ENCODE measurements at regions not wholly inside any gene's neighbourhood (a gene's known extent, or its start where the extent isn't known, plus 50 kb on each side); places are given as distances from the start of the nearest gene placed in this dataset.

DNA sequence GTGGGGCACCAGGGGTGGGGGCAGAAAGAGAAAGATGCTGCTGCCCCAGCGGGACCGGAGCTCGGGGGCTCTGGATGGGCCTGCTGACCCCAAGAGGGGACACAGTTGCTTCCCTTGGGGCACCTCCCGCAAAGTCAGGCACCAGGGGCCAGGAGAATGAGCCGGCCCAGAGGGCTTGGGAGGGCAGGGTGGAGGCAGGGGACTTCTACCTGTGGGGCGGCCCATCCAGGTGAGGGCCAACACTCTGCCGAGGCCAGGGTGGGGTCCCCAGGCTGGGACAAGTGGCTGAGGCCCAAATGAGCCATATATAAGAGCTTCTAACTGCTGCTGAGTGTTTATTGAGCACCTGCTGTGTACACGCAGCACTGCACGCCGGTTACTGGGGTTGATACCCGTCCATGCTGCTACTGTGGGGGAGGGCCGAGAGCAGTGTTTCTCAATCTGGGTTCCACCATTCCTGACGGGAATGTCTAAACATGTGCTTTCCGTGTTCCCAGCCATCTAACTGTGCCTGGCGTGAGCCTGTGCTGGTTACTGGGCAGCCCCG lies 211.7 kb upstream of the GSE1 start:
- TF ChIP-seq, protein P1, sequence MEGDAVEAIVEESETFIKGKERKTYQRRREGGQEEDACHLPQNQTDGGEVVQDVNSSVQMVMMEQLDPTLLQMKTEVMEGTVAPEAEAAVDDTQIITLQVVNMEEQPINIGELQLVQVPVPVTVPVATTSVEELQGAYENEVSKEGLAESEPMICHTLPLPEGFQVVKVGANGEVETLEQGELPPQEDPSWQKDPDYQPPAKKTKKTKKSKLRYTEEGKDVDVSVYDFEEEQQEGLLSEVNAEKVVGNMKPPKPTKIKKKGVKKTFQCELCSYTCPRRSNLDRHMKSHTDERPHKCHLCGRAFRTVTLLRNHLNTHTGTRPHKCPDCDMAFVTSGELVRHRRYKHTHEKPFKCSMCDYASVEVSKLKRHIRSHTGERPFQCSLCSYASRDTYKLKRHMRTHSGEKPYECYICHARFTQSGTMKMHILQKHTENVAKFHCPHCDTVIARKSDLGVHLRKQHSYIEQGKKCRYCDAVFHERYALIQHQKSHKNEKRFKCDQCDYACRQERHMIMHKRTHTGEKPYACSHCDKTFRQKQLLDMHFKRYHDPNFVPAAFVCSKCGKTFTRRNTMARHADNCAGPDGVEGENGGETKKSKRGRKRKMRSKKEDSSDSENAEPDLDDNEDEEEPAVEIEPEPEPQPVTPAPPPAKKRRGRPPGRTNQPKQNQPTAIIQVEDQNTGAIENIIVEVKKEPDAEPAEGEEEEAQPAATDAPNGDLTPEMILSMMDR (IDR thresholded peaks at IDR 0.05; ENCODE audit: low read depth, low read length, poor library complexity, severe bottlenecking) = no peak
- TF ChIP-seq EZH2phosphoT487 (IDR thresholded peaks at IDR 0.05; ENCODE audit: borderline replicate concordance, low read length) = no peak
- H3K27me3 ChIP-seq (ENCODE audit: control insufficient read depth, low read length) = peaks cover 8% of the 10 kb centered on the region; the same call in 1 of the 2 replicates
- no peaks in the 10 kb centered on the region for H3K79me2 ChIP-seq (ENCODE audit: control insufficient read depth, low read length)
- no peaks in the 10 kb centered on the region for H3K36me3 ChIP-seq (ENCODE audit: control insufficient read depth, low read length)
- no peak overlapping the region for H3K4me2 ChIP-seq (ENCODE audit: low read length)
- no peaks in the 10 kb centered on the region for H3F3A ChIP-seq (ENCODE audit: control insufficient read depth, insufficient read depth)
- no peaks in the 10 kb centered on the region for H3K9me3 ChIP-seq (ENCODE audit: control insufficient read depth, insufficient read depth, low read length)
- no peaks in the 10 kb centered on the region for H4K20me1 ChIP-seq (ENCODE audit: control insufficient read depth, insufficient read depth, low read depth, low read length)
- H3K9me2 ChIP-seq (replicated peaks; ENCODE audit: control insufficient read depth, low read length) = no peaks in the 10 kb centered on the region
- H3K27ac ChIP-seq (ENCODE audit: low read depth, low read length) = no peak overlapping the region
- no peak overlapping the region for H3K4me3 ChIP-seq (ENCODE audit: low read length)
- peaks cover 4% of the 10 kb centered on the region; the same call in 1 of the 2 replicates for H3K4me1 ChIP-seq (ENCODE audit: control insufficient read depth, low read length)

DNA sequence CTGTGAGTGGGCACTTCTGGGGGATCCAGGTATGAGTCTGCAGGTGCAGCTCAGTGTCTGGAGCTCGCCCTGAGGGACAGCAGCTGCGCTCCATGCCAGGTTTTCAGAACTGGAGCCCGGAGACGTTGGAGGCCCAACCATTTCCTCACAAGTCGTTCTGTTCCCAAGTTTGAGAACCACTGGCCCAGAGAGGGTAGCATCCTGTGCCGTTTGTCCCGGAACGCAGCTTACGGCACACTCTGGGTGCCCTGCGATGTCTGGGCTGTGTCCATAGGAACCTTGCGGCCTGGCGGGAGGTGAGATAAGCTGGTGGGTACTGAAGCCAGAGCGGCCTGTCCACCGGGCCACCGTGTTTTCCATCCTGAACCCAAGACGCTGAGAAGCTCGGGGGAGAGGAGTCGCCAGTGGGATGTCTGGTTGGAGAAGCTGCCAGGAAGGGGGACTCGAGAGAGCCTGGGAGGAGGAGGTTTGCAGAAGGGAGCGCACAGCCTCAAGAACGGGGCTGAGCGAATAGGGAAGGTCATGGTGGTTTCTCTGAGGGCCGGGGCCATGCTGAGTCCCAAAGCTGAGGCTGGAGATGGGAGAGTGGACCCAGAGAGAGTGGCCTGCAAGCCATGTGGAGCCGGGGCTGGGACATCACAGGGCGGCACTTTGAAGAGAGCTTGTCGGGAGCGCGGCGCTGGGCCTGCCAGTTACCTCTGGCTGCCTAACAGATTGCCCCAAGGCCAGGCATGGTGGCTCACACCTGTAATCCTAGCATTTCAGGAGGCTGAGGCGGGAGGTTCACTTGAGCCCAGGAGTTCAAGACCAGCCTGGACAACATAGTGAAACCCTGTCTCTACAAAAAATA lies 211.0 kb upstream of the GSE1 start:
- H4K20me1 ChIP-seq (ENCODE audit: control insufficient read depth, insufficient read depth, low read depth, low read length) = no peaks in the 10 kb centered on the region
- H3K27ac ChIP-seq (ENCODE audit: low read depth, low read length) = no peak overlapping the region
- no peak for TF ChIP-seq EZH2phosphoT487 (IDR thresholded peaks at IDR 0.05; ENCODE audit: borderline replicate concordance, low read length)
- TF ChIP-seq, protein P1 (IDR thresholded peaks at IDR 0.05; ENCODE audit: low read depth, low read length, poor library complexity, severe bottlenecking) = no peak
- no peak overlapping the region for H3K4me2 ChIP-seq (ENCODE audit: low read length)
- peaks cover 2% of the 10 kb centered on the region; the same call in 1 of the 2 replicates for H3K27me3 ChIP-seq (ENCODE audit: control insufficient read depth, low read length)
- H3K79me2 ChIP-seq (ENCODE audit: control insufficient read depth, low read length) = no peaks in the 10 kb centered on the region
- no peak overlapping the region for H3K4me3 ChIP-seq (ENCODE audit: low read length)
- H3K9me3 ChIP-seq (ENCODE audit: control insufficient read depth, insufficient read depth, low read length) = no peaks in the 10 kb centered on the region
- no peaks in the 10 kb centered on the region for H3K9me2 ChIP-seq (replicated peaks; ENCODE audit: control insufficient read depth, low read length)
- no peaks in the 10 kb centered on the region for H3K36me3 ChIP-seq (ENCODE audit: control insufficient read depth, low read length)
- peaks cover 4% of the 10 kb centered on the region; the same call in 1 of the 2 replicates for H3K4me1 ChIP-seq (ENCODE audit: control insufficient read depth, low read length)
- H3F3A ChIP-seq (ENCODE audit: control insufficient read depth, insufficient read depth) = no peaks in the 10 kb centered on the region

- Histone ChIP-seq H3K36me3 (ENCODE audit: control insufficient read depth, low read length) (no peaks in the 10 kb centered on the region), H3K27ac (ENCODE audit: low read depth, low read length) (no peak overlapping the region), H3K4me2 (ENCODE audit: low read length) (no peak overlapping the region), H3F3A (ENCODE audit: control insufficient read depth, insufficient read depth) (no peaks in the 10 kb centered on the region), H3K4me1 (ENCODE audit: control insufficient read depth, low read length) (no peaks in the 10 kb centered on the region), H3K79me2 (ENCODE audit: control insufficient read depth, low read length) (no peaks in the 10 kb centered on the region), H3K4me3 (ENCODE audit: low read length) (no peak overlapping the region), H3K9me3 (ENCODE audit: control insufficient read depth, insufficient read depth, low read length) (no peaks in the 10 kb centered on the region), H4K20me1 (ENCODE audit: control insufficient read depth, insufficient read depth, low read depth, low read length) (no peaks in the 10 kb centered on the region), H3K27me3 (ENCODE audit: control insufficient read depth, low read length) (no peaks in the 10 kb centered on the region), H3K9me2 (replicated peaks; ENCODE audit: control insufficient read depth, low read length) (no peaks in the 10 kb centered on the region)
- no peak for TF ChIP-seq EZH2phosphoT487 (IDR thresholded peaks at IDR 0.05; ENCODE audit: borderline replicate concordance, low read length)
- TF ChIP-seq, protein P1 (IDR thresholded peaks at IDR 0.05; ENCODE audit: low read depth, low read length, poor library complexity, severe bottlenecking) = no peak
Measured at GRCh38 chr16:85402910-85403692, 210.0 kb upstream of the GSE1 start.
